ENCODE measurements at regions not wholly inside any gene's neighbourhood (a gene's known extent, or its start where the extent isn't known, plus 50 kb on each side); places are given as distances from the start of the nearest gene placed in this dataset.

DNA sequence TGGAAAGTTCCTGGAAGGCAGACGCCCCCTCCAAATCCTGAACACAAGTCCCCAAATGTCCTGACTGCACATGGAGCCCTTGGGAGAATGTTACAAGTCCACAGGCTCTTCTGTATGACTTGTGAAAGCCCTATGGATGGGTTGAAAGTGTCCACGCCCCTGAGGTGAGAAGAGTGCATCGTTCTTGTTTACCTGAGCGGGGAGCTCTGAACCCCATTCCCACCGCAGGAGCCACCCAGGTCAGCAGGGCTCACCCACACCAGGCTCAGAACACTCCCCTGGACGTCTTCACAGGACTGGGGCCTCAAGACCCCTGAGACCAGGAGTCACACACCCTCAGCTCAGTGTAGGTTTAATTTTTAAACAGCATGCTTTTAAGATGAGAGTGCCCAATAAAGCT, 84.2 kb upstream of the TMEM18 start:
- Histone ChIP-seq H3K4me3 (ENCODE audit: low read length) (no peak overlapping the region), H3K36me3 (ENCODE audit: control insufficient read depth, insufficient read depth, low read length) (no peaks in the 10 kb centered on the region), H3K27ac (ENCODE audit: low read depth, low read length) (no peak overlapping the region), H3K9me3 (ENCODE audit: control insufficient read depth, low read length) (no peaks in the 10 kb centered on the region), H3K4me1 (ENCODE audit: control insufficient read depth, insufficient read depth, low read length) (no peaks in the 10 kb centered on the region), H3K9ac (ENCODE audit: extremely low read depth, low read length, poor library complexity, severe bottlenecking) (no peak overlapping the region), H3K27me3 (ENCODE audit: control insufficient read depth, insufficient read depth, low read length, poor library complexity, severe bottlenecking) (no peaks in the 10 kb centered on the region)
- no peak overlapping the region for H3K4me3 Mint-ChIP-seq
- H3K9me3 Mint-ChIP-seq: no peaks in the 10 kb centered on the region
- H3K27ac Mint-ChIP-seq: no peak overlapping the region
- TF ChIP-seq, protein P1, sequence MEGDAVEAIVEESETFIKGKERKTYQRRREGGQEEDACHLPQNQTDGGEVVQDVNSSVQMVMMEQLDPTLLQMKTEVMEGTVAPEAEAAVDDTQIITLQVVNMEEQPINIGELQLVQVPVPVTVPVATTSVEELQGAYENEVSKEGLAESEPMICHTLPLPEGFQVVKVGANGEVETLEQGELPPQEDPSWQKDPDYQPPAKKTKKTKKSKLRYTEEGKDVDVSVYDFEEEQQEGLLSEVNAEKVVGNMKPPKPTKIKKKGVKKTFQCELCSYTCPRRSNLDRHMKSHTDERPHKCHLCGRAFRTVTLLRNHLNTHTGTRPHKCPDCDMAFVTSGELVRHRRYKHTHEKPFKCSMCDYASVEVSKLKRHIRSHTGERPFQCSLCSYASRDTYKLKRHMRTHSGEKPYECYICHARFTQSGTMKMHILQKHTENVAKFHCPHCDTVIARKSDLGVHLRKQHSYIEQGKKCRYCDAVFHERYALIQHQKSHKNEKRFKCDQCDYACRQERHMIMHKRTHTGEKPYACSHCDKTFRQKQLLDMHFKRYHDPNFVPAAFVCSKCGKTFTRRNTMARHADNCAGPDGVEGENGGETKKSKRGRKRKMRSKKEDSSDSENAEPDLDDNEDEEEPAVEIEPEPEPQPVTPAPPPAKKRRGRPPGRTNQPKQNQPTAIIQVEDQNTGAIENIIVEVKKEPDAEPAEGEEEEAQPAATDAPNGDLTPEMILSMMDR (conservative IDR thresholded peaks at IDR 0.05): no peak
- H3K4me1 Mint-ChIP-seq: no peaks in the 10 kb centered on the region
- no peaks in the 10 kb centered on the region for H3K27me3 Mint-ChIP-seq (ENCODE audit: insufficient read depth)
- 87 to 90% methylated on average over 2 to 6 of the region's 6 CpGs for WGBS, 2 experiments (ENCODE audit: insufficient coverage in 1 of 2, insufficient read length in 1 of 2)
- no peaks in the 10 kb centered on the region for H3K36me3 Mint-ChIP-seq (ENCODE audit: low read depth)
- no peak for DNase-seq

DNA sequence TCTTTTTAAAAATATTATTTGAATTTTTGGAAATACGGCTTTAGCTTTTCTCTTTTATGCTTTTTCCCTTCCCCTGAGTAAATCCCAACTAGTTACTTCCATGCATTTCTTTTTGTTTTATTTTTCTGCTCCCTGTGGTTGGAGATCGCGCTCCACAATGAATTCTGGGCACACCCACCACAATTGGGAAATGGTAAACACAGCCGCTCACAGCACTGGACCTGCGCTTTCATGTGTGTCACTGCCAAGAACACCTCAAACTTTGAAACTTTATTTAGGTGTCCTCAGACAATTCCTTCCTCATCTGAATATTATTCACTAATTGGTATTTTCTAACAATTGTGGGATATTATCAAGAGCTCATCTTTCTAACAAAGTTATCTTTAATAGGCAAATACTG, 82.8 kb upstream of the TMEM18 start:
- TF ChIP-seq, protein P1 (conservative IDR thresholded peaks at IDR 0.05): no peak
- no peak overlapping the region for H3K27ac Mint-ChIP-seq
- Histone ChIP-seq H3K27ac (ENCODE audit: low read depth, low read length) (no peak overlapping the region), H3K4me1 (ENCODE audit: control insufficient read depth, insufficient read depth, low read length) (no peaks in the 10 kb centered on the region), H3K27me3 (ENCODE audit: control insufficient read depth, insufficient read depth, low read length, poor library complexity, severe bottlenecking) (no peaks in the 10 kb centered on the region), H3K9me3 (ENCODE audit: control insufficient read depth, low read length) (no peaks in the 10 kb centered on the region), H3K9ac (ENCODE audit: extremely low read depth, low read length, poor library complexity, severe bottlenecking) (no peak overlapping the region), H3K36me3 (ENCODE audit: control insufficient read depth, insufficient read depth, low read length) (no peaks in the 10 kb centered on the region), H3K4me3 (ENCODE audit: low read length) (no peak overlapping the region)
- H3K4me3 Mint-ChIP-seq: no peak overlapping the region
- no peaks in the 10 kb centered on the region for H3K36me3 Mint-ChIP-seq (ENCODE audit: low read depth)
- no peaks in the 10 kb centered on the region for H3K27me3 Mint-ChIP-seq (ENCODE audit: insufficient read depth)
- H3K9me3 Mint-ChIP-seq: no peaks in the 10 kb centered on the region
- DNase-seq: no peak
- 89 to 97% methylated on average over 3 to 5 of the region's 5 CpGs for WGBS, 2 experiments (ENCODE audit: insufficient coverage in 1 of 2, insufficient read length in 1 of 2)
- H3K4me1 Mint-ChIP-seq: no peaks in the 10 kb centered on the region

DNA sequence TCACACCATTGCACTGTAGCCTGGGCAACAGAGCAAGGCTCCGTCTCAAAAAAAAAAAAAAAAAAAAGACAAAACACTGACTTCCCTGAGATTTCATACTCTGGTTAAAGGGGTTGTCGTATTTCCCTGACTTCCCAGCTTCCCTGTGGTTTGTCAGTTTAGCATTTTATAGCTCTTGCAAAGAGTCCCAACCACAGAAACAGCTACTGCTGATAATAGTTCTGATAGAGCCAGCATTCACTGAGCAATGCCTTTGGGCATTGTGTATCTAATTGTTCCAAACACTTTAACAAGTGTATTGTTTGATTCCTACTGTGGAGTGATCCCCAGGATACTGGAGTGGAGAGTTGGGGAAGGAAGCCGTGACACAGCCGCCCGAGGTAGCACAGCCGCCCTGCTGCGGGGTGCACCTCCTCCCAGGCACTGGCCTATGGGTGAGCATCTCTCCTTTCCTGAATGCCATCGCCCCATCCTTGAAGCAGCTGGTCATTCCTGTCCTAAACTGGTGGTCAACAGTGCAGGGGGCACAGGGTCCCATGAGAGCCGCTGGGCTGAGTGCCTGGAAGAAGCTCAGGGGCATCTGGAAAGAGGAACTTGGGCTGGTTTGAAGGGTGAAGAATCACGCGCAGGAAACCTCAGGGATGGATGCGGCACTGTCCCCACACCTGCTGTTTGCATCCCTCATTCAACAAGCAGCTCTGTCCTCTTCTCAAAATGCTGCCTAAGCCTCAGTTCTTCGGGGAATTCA, 81.0 kb upstream of the TMEM18 start:
- Mint-ChIP-seq H3K27ac (no peak overlapping the region), H3K4me3 (no peak overlapping the region), H3K36me3 (ENCODE audit: low read depth) (no peaks in the 10 kb centered on the region), H3K27me3 (ENCODE audit: insufficient read depth) (no peaks in the 10 kb centered on the region), H3K4me1 (no peaks in the 10 kb centered on the region), H3K9me3 (no peaks in the 10 kb centered on the region)
- Histone ChIP-seq H3K27ac (ENCODE audit: low read depth, low read length) (no peak overlapping the region), H3K4me1 (ENCODE audit: control insufficient read depth, insufficient read depth, low read length) (no peaks in the 10 kb centered on the region), H3K36me3 (ENCODE audit: control insufficient read depth, insufficient read depth, low read length) (no peaks in the 10 kb centered on the region), H3K4me3 (ENCODE audit: low read length) (no peak overlapping the region), H3K9me3 (ENCODE audit: control insufficient read depth, low read length) (no peaks in the 10 kb centered on the region), H3K27me3 (ENCODE audit: control insufficient read depth, insufficient read depth, low read length, poor library complexity, severe bottlenecking) (no peaks in the 10 kb centered on the region), H3K9ac (ENCODE audit: extremely low read depth, low read length, poor library complexity, severe bottlenecking) (no peak overlapping the region)
- no peak for DNase-seq
- TF ChIP-seq, protein P1 (conservative IDR thresholded peaks at IDR 0.05): no peak
- WGBS, 2 experiments (ENCODE audit: insufficient coverage in 1 of 2, insufficient read length in 1 of 2): 90 to 100% methylated on average over 5 to 12 of the region's 13 CpGs

All from endodermal cell (in vitro differentiated cells).